ENCODE measurements at regions not wholly inside any gene's neighbourhood (a gene's known extent, or its start where the extent isn't known, plus 50 kb on each side); places are given as distances from the start of the nearest gene placed in this dataset.
"Not testable (repeated sequence)": the region's sequence is repeated elsewhere in the genome, so short reads cannot be mapped to it uniquely, and the experiment has no call there.

DNA sequence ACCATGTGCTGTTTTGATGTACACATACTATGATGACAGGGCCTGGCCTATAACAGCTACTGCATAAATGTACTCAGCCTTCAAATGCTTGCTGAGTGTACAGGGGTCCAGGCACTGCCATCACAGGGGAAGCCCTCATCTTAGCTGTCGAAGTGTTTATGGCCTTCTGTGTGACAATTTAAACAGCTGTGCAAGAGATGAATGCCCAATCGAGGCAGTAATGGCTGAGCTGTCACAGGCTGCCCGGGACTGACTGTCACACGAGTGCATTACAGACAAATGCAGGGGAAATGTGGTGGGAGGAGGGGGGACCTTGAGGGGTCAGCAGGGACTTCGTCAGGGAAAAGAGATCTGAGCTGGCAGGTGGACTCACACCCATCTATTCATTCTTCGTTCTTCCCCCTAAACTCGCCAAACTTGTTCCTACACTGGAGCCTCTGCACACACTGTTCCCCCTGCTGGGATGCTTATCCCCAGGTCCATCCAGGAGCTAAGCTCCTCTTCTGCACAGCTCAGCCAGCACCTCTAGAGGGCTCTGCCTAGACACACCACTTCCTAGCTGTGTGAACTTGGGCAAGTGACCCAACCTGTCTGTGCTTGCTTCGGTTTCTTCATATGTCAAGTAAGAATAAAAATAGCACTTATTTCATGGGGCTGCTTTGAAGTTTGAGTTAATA lies 156.2 kb upstream of the IQSEC1 start:
- no TSS peak for BruUV-seq (replicated peaks)
- H3K9me3 ChIP-seq (ENCODE audit: low read length), result no peaks in the 10 kb centered on the region
- TF ChIP-seq CTCF (conservative IDR thresholded peaks at IDR 0.05; ENCODE audit: low read length), result peak; percentile 85
- no peak for TF ChIP-seq EZH2phosphoT487 (IDR thresholded peaks at IDR 0.05; ENCODE audit: borderline replicate concordance, low read depth, low read length)
- no peaks in the 10 kb centered on the region for H3K9me2 ChIP-seq (ENCODE audit: insufficient read depth, low read length)
- no peaks in the 10 kb centered on the region for H4K20me1 ChIP-seq (ENCODE audit: insufficient read depth, low read length)
- no peak overlapping the region for H3K4me3 ChIP-seq (ENCODE audit: low read depth, low read length, poor library complexity, severe bottlenecking)
- H3K27ac ChIP-seq (ENCODE audit: low read depth, low read length, poor library complexity, severe bottlenecking), result no peak overlapping the region
- CTCF ChIA-PET (ENCODE audit: unreplicated experiment), result interaction anchor here (0.9 to 1.0 kb wide), 2 partner anchors 36 to 103 kb away, joined by 3 read pairs; no protein-coding TSS in a partner anchor
- H3K4me1 ChIP-seq (ENCODE audit: insufficient read depth, low read length, poor library complexity, severe bottlenecking), result peaks cover 19% of the 10 kb centered on the region
- peak; percentile 72 for DNase-seq (ENCODE audit: low spot score)
- no peaks in the 10 kb centered on the region for H3K36me3 ChIP-seq (ENCODE audit: insufficient read depth, low read length)
- H3K4me2 ChIP-seq (ENCODE audit: low read length), result no peak overlapping the region
- no peaks in the 10 kb centered on the region for H3K79me2 ChIP-seq (ENCODE audit: insufficient read depth, low read depth, low read length)
- POLR2A ChIA-PET, result interaction anchor here (0.6 to 0.7 kb wide), 2 partner anchors 28 to 266 kb away, joined by 3 read pairs; no protein-coding TSS in a partner anchor
- no peak overlapping the region for H2AFZ ChIP-seq (ENCODE audit: low read length)
- intact Hi-C loops (cut with micrococcal nuclease; ENCODE audit: unreplicated experiment), result no loop called here

GRCh38 chr3:13228584-13228983 lies 155.4 kb upstream of the IQSEC1 start:
- Histone ChIP-seq H3K36me3 (ENCODE audit: insufficient read depth, low read length) (no peaks in the 10 kb centered on the region), H3K9me3 (ENCODE audit: low read length) (no peaks in the 10 kb centered on the region), H4K20me1 (ENCODE audit: insufficient read depth, low read length) (no peaks in the 10 kb centered on the region), H3K9me2 (ENCODE audit: insufficient read depth, low read length) (no peaks in the 10 kb centered on the region), H3K79me2 (ENCODE audit: insufficient read depth, low read depth, low read length) (no peaks in the 10 kb centered on the region), H3K27ac (ENCODE audit: low read depth, low read length, poor library complexity, severe bottlenecking) (no peak overlapping the region), H2AFZ (ENCODE audit: low read length) (no peak overlapping the region), H3K4me1 (ENCODE audit: insufficient read depth, low read length, poor library complexity, severe bottlenecking) (peaks cover 11% of the 10 kb centered on the region), H3K4me2 (ENCODE audit: low read length) (no peak overlapping the region), H3K4me3 (ENCODE audit: low read depth, low read length, poor library complexity, severe bottlenecking) (no peak overlapping the region)
- CTCF ChIA-PET (ENCODE audit: unreplicated experiment), result no interaction called here
- no peak for DNase-seq (ENCODE audit: low spot score)
- BruUV-seq (replicated peaks), result no TSS peak
- TF ChIP-seq EZH2phosphoT487 (IDR thresholded peaks at IDR 0.05; ENCODE audit: borderline replicate concordance, low read depth, low read length), result no peak
- no peak for TF ChIP-seq CTCF (conservative IDR thresholded peaks at IDR 0.05; ENCODE audit: low read length)
- intact Hi-C loops (cut with micrococcal nuclease; ENCODE audit: unreplicated experiment), result no loop called here
- POLR2A ChIA-PET, result interaction anchor here (0.6 kb wide), 1 partner anchor 265 kb away, joined by 3 read pairs; no protein-coding TSS in a partner anchor

DNA sequence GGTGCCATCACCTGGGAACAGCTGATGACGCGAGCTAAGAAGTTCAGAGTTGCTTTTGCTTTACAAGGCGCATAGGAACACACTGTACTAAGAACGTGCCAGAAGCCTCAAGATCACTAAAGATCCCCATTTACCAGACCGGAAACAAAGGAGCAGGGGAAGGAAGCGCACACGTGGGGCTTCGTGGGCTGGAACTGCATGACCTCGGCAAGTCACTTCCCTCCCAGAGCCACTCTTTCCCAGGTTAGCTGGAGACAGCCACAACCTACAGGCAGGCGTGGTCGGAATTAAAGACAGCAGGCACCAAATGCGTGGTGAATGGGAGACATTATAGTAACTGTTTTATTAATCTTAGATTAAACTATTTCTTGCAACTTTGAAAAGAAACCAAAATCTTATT lies 154.9 kb upstream of the IQSEC1 start:
- H3K9me2 ChIP-seq (ENCODE audit: insufficient read depth, low read length); H4K20me1 ChIP-seq (ENCODE audit: insufficient read depth, low read length); DNase-seq (ENCODE audit: low spot score); H3K9me3 ChIP-seq (ENCODE audit: low read length); BruUV-seq (replicated peaks); H2AFZ ChIP-seq (ENCODE audit: low read length); H3K4me1 ChIP-seq (ENCODE audit: insufficient read depth, low read length, poor library complexity, severe bottlenecking); H3K36me3 ChIP-seq (ENCODE audit: insufficient read depth, low read length); POLR2A ChIA-PET; H3K27ac ChIP-seq (ENCODE audit: low read depth, low read length, poor library complexity, severe bottlenecking); CTCF ChIA-PET (ENCODE audit: unreplicated experiment); intact Hi-C loops (cut with micrococcal nuclease; ENCODE audit: unreplicated experiment); H3K4me3 ChIP-seq (ENCODE audit: low read depth, low read length, poor library complexity, severe bottlenecking); H3K4me2 ChIP-seq (ENCODE audit: low read length); H3K79me2 ChIP-seq (ENCODE audit: insufficient read depth, low read depth, low read length): not testable (repeated sequence)

Measured in OCI-LY7 (cell line).